A549 (cell line): ENCODE measurements at regions not wholly inside any gene's neighbourhood (a gene's known extent, or its start where the extent isn't known, plus 50 kb on each side); places are given as distances from the start of the nearest gene placed in this dataset.

ENCODE experiments used
- ATAC-seq, 2 experiments: fragments of 200-7000 bp in 1 of 2; fragments of >200 bp in 1 of 2; cut with Nextera tagmentation in 1 of 2; cut with Tn5 transposase in 1 of 2; 3 replicates each; pipeline versions ENCODE4 v1.8.0 to v1.9.1; 2018 to 2020; ENCODE audit warnings: mild to moderate bottlenecking in 1 of 2, moderate library complexity in 1 of 2
- CTCF ChIA-PET: fragments of 300-600 bp; sonication (Branson Sonifier 250); formaldehyde crosslinking; extraction: SDS; loops from one replicate; lab custom pipeline; 2021; ENCODE audit warnings: antibody characterized with exemption, inconsistent platforms; lab: Yijun Ruan, JAX
- POLR2A ChIA-PET: fragments of 350-600 bp; formaldehyde crosslinking; extraction: SDS; loops from one replicate; lab custom pipeline; 2021; ENCODE audit warnings: antibody characterized with exemption, inconsistent platforms; lab: Yijun Ruan, JAX
- DNase-seq, 2 experiments: peaks; one replicate each; pipeline versions ENCODE4 v3.0.0 to v3.0.0-alpha.2; 2011 to 2016; ENCODE audit warnings: low read depth in 1 of 2, low spot score in 1 of 2
- FAIRE-seq: peaks from 2 replicates; lab custom pipeline; 2011; peaks lifted over from hg19 to GRCh38; lab: Jason Lieb, UNC
- H3K27ac ChIP-seq, 2 experiments: fragments of >200 bp; sonication (Bioruptor Twin); formaldehyde crosslinking; 3 replicates each; pipeline ENCODE4 v1.5.1; 2016 to 2017
- H3K4me1 ChIP-seq: fragments of >200 bp; sonication (Bioruptor Twin); formaldehyde crosslinking; 3 replicates; pipeline ENCODE4 v1.6.1; 2016
- H3K4me2 ChIP-seq: fragments of >200 bp; sonication (Bioruptor Twin); formaldehyde crosslinking; 3 replicates; pipeline ENCODE4 v1.6.1; 2016
- H3K4me3 ChIP-seq: fragments of >200 bp; sonication (Bioruptor Twin); formaldehyde crosslinking; 3 replicates; pipeline ENCODE4 v1.5.1; 2016
- H3K9me3 ChIP-seq: fragments of >200 bp; sonication (Bioruptor Twin); formaldehyde crosslinking; 3 replicates; pipeline ENCODE4 v1.6.1; 2016
- CBX2 ChIP-seq: fragments of 200-600 bp; sonication (generic); IDR thresholded peaks from 2 replicates; pipeline ENCODE4 v1.6.1; 2016; ENCODE audit warnings: low read depth, mild to moderate bottlenecking, borderline replicate concordance
- EHF ChIP-seq: fragments of 250-450 bp; sonication (Bioruptor Pico); IDR thresholded peaks from 2 replicates; pipeline ENCODE4 v1.5.0; 2020; ENCODE audit warnings: mild to moderate bottlenecking
- FOSB ChIP-seq: fragments of 250-450 bp; sonication (Bioruptor Pico); IDR thresholded peaks from 2 replicates; pipeline ENCODE4 v1.5.0; 2020; ENCODE audit warnings: mild to moderate bottlenecking, moderate library complexity
- GATA3 ChIP-seq: IDR thresholded peaks from 2 replicates; pipeline ENCODE4 v1.6.1; 2012; ENCODE audit warnings: borderline replicate concordance
- HDAC2 ChIP-seq: fragments of 200-600 bp; sonication (generic); IDR thresholded peaks from 2 replicates; pipeline ENCODE4 v1.6.1; 2016
- NFE2L2 ChIP-seq: fragments of 150-350 bp; conservative IDR thresholded peaks from 2 replicates; pipeline ENCODE4 v1.6.1; 2014; ENCODE audit warnings: low read length
- NPAS2 ChIP-seq: fragments of 250-450 bp; sonication (Bioruptor Pico); IDR thresholded peaks from 2 replicates; pipeline ENCODE4 v1.8.0; 2022; ENCODE audit warnings: mild to moderate bottlenecking, moderate library complexity, borderline replicate concordance
- PHF8 ChIP-seq: fragments of 200-600 bp; sonication (generic); IDR thresholded peaks from 2 replicates; pipeline ENCODE4 v1.6.1; 2016; ENCODE audit warnings: low read depth, mild to moderate bottlenecking, antibody characterized with exemption, moderate library complexity, borderline replicate concordance
- POLR2A ChIP-seq: IDR thresholded peaks from 2 replicates; pipeline ENCODE4 v1.6.1; 2012; ENCODE audit warnings: mild to moderate bottlenecking, low read length
- RNF2 ChIP-seq: fragments of 200-600 bp; sonication (generic); IDR thresholded peaks from 2 replicates; pipeline ENCODE4 v1.6.1; 2016; ENCODE audit warnings: low read depth, mild to moderate bottlenecking, antibody characterized with exemption, moderate library complexity, borderline replicate concordance
- SREBF2 ChIP-seq: fragments of 450-650 bp; IDR thresholded peaks from 2 replicates; pipeline ENCODE4 v1.6.1; 2014; ENCODE audit warnings: mild to moderate bottlenecking, moderate library complexity
- TFCP2L1 ChIP-seq: fragments of 250-450 bp; sonication (Bioruptor Pico); IDR thresholded peaks from 2 replicates; pipeline ENCODE4 v1.5.0; 2021; ENCODE audit warnings: mild to moderate bottlenecking
- ZC3H11A ChIP-seq: fragments of 450-650 bp; IDR thresholded peaks from 2 replicates; pipeline ENCODE4 v1.6.1; 2014; ENCODE audit warnings: antibody characterized with exemption, mild to moderate bottlenecking
- ZNF302 ChIP-seq: fragments of 250-450 bp; sonication (Bioruptor Pico); IDR thresholded peaks from 2 replicates; pipeline ENCODE4 v1.9.0; 2021; ENCODE audit warnings: inconsistent platforms, mild to moderate bottlenecking, moderate library complexity
- WGBS: methylation state at CpG from one replicate; pipeline ENCODE4 v1.1.6; 2017; ENCODE audit errors: missing lambda C conversion rate; 5-methylcytosine and 5-hydroxymethylcytosine counted together
- TF ChIP-seq, protein P1 (sequence below): IDR thresholded peaks from 2 replicates; pipeline ENCODE4 v1.6.1; 2012
- TF ChIP-seq, protein P2 (sequence below): fragments of >200 bp; sonication (Bioruptor Twin); formaldehyde crosslinking; IDR thresholded peaks from 3 replicates; pipeline ENCODE4 v1.6.1; 2016
- TF ChIP-seq, protein P3 (sequence below): fragments of 200-600 bp; sonication (generic); IDR thresholded peaks from 2 replicates; pipeline ENCODE4 v1.6.1; 2016; ENCODE audit warnings: antibody characterized with exemption, mild to moderate bottlenecking, moderate library complexity
- TF ChIP-seq, protein P4 (sequence below): fragments of 150-350 bp; IDR thresholded peaks from 2 replicates; pipeline ENCODE4 v1.6.1; 2014; ENCODE audit warnings: low read depth, mild to moderate bottlenecking, low read length
- TF ChIP-seq, protein P5 (sequence below): IDR thresholded peaks from 2 replicates; pipeline ENCODE4 v1.6.1; 2012; ENCODE audit warnings: low read depth, borderline replicate concordance
- TF ChIP-seq, protein P6 (sequence below): fragments of >200 bp; sonication (Bioruptor Twin); formaldehyde crosslinking; IDR thresholded peaks from 3 replicates; pipeline ENCODE4 v1.5.1; 2016

DNA sequence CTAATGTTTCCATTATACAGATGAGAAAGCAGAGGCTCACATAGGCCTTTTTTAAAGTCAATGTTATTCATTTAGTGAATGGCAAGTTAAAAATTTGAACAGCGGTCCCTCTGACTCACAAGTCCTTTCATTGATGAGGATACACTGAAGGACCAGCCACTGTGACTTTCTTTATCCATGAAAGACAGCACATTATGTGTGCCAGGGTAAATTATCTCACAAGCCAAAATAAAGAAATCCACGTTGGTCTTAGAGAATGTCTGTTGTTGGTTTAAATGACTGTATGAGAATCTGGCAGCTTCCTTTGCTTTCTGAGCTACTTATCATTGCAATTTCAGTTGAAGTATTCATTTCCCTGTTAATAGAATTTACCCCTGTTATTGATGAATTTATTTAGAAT is 485.1 kb downstream of the TBL1XR1 start:
- H3K4me3 ChIP-seq: no peak overlapping the region
- DNase-seq: no peak
- TF ChIP-seq FOSB (CRISPR knock-in tag) (no peak), CBX2 (no peak), GATA3 (no peak), TFCP2L1 (no peak)
- TF ChIP-seq, protein P1, sequence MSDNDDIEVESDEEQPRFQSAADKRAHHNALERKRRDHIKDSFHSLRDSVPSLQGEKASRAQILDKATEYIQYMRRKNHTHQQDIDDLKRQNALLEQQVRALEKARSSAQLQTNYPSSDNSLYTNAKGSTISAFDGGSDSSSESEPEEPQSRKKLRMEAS: no peak
- ChIA-PET CTCF (no interaction called here), POLR2A (no interaction called here)
- FAIRE-seq: no peak
- no peak overlapping the region for H3K4me2 ChIP-seq
- no peak overlapping the region for H3K27ac ChIP-seq
- H3K9me3 ChIP-seq: no peaks in the 10 kb centered on the region
- WGBS: 11% methylated on average over 2 of the region's 2 CpGs
- no peaks in the 10 kb centered on the region for H3K4me1 ChIP-seq
- ATAC-seq: no peak

DNA sequence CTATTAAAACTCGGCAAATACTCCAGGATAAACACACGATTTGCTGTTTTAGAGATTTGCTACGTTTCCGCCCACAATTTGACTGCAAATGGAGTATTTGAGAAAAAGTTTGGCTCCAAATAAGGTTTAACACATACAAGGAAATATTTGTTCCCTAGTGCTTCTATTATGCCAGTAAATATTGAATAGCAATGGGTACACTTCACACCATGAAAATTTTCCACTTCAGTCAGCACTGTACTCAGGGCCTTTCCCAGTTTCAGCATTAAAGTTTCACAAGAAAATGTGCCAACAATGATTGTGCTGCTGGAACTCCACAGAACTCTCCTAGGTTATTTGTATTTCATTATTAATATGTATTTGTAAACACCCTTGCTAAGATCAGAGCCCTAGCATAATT is 498.0 kb downstream of the TBL1XR1 start:
- Histone ChIP-seq H3K27ac (no peak overlapping the region), H3K4me3 (no peak overlapping the region), H3K9me3 (no peaks in the 10 kb centered on the region), H3K4me1 (no peaks in the 10 kb centered on the region), H3K4me2 (no peak overlapping the region)
- ChIA-PET POLR2A (no interaction called here), CTCF (no interaction called here)
- TF ChIP-seq, protein P2, sequence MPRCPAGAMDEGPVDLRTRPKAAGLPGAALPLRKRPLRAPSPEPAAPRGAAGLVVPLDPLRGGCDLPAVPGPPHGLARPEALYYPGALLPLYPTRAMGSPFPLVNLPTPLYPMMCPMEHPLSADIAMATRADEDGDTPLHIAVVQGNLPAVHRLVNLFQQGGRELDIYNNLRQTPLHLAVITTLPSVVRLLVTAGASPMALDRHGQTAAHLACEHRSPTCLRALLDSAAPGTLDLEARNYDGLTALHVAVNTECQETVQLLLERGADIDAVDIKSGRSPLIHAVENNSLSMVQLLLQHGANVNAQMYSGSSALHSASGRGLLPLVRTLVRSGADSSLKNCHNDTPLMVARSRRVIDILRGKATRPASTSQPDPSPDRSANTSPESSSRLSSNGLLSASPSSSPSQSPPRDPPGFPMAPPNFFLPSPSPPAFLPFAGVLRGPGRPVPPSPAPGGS: no peak
- no peak for TF ChIP-seq NPAS2 (CRISPR knock-in tag)
- TF ChIP-seq NFE2L2: no peak
- TF ChIP-seq, protein P3, sequence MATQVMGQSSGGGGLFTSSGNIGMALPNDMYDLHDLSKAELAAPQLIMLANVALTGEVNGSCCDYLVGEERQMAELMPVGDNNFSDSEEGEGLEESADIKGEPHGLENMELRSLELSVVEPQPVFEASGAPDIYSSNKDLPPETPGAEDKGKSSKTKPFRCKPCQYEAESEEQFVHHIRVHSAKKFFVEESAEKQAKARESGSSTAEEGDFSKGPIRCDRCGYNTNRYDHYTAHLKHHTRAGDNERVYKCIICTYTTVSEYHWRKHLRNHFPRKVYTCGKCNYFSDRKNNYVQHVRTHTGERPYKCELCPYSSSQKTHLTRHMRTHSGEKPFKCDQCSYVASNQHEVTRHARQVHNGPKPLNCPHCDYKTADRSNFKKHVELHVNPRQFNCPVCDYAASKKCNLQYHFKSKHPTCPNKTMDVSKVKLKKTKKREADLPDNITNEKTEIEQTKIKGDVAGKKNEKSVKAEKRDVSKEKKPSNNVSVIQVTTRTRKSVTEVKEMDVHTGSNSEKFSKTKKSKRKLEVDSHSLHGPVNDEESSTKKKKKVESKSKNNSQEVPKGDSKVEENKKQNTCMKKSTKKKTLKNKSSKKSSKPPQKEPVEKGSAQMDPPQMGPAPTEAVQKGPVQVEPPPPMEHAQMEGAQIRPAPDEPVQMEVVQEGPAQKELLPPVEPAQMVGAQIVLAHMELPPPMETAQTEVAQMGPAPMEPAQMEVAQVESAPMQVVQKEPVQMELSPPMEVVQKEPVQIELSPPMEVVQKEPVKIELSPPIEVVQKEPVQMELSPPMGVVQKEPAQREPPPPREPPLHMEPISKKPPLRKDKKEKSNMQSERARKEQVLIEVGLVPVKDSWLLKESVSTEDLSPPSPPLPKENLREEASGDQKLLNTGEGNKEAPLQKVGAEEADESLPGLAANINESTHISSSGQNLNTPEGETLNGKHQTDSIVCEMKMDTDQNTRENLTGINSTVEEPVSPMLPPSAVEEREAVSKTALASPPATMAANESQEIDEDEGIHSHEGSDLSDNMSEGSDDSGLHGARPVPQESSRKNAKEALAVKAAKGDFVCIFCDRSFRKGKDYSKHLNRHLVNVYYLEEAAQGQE: no peak
- TF ChIP-seq ZNF302 (CRISPR knock-in tag): no peak
- TF ChIP-seq FOSB (CRISPR knock-in tag): no peak
- TF ChIP-seq PHF8: no peak
- no peak for TF ChIP-seq ZC3H11A
- no peak for TF ChIP-seq TFCP2L1
- no peak for TF ChIP-seq POLR2A
- TF ChIP-seq HDAC2: no peak
- TF ChIP-seq SREBF2: no peak
- TF ChIP-seq, protein P4, sequence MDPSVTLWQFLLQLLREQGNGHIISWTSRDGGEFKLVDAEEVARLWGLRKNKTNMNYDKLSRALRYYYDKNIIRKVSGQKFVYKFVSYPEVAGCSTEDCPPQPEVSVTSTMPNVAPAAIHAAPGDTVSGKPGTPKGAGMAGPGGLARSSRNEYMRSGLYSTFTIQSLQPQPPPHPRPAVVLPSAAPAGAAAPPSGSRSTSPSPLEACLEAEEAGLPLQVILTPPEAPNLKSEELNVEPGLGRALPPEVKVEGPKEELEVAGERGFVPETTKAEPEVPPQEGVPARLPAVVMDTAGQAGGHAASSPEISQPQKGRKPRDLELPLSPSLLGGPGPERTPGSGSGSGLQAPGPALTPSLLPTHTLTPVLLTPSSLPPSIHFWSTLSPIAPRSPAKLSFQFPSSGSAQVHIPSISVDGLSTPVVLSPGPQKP: no peak
- no peak for TF ChIP-seq RNF2
- TF ChIP-seq, protein P5, sequence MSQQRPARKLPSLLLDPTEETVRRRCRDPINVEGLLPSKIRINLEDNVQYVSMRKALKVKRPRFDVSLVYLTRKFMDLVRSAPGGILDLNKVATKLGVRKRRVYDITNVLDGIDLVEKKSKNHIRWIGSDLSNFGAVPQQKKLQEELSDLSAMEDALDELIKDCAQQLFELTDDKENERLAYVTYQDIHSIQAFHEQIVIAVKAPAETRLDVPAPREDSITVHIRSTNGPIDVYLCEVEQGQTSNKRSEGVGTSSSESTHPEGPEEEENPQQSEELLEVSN: no peak
- TF ChIP-seq EHF (CRISPR knock-in tag): no peak
- TF ChIP-seq, protein P6, sequence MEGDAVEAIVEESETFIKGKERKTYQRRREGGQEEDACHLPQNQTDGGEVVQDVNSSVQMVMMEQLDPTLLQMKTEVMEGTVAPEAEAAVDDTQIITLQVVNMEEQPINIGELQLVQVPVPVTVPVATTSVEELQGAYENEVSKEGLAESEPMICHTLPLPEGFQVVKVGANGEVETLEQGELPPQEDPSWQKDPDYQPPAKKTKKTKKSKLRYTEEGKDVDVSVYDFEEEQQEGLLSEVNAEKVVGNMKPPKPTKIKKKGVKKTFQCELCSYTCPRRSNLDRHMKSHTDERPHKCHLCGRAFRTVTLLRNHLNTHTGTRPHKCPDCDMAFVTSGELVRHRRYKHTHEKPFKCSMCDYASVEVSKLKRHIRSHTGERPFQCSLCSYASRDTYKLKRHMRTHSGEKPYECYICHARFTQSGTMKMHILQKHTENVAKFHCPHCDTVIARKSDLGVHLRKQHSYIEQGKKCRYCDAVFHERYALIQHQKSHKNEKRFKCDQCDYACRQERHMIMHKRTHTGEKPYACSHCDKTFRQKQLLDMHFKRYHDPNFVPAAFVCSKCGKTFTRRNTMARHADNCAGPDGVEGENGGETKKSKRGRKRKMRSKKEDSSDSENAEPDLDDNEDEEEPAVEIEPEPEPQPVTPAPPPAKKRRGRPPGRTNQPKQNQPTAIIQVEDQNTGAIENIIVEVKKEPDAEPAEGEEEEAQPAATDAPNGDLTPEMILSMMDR: no peak
- ATAC-seq: no peak
- no peak for DNase-seq
- 3% methylated on average over 4 of the region's 4 CpGs for WGBS
- FAIRE-seq: no peak
